Embryonic facial prominence (tissue), 1 donor: ENCODE measurements at regions not wholly inside any gene's neighbourhood (a gene's known extent, or its start where the extent isn't known, plus 50 kb on each side); places are given as distances from the start of the nearest gene placed in this dataset.

Experiments
- DNase-seq: peaks from one replicate; pipeline ENCODE4 v3.0.0-alpha.2; 2016; ENCODE audit errors: extremely low spot score

GRCh38 chr4:20641976-20642375 lies 58.3 kb upstream of the PACRGL start:
- DNase-seq, result no peak

DNA sequence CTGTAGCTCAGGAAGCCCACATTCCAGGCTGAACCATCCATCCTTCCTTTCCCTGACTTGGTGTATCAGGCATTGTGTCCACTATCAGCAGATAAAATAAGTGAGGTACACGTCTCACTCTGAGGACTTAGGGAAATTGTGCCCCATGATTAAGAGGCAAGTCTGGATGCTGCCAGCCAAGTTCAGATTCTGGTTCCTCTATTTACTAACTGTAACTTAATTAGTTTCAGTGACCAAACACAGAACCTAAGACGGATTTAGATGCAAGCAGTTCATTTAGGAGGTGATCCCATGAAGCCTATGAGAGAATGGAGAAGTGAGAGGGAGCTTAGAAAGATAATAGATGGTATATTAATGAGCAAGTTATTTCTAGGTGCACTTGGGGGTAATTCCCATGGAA lies 56.6 kb upstream of the PACRGL start:
- DNase-seq, result no peak

DNA sequence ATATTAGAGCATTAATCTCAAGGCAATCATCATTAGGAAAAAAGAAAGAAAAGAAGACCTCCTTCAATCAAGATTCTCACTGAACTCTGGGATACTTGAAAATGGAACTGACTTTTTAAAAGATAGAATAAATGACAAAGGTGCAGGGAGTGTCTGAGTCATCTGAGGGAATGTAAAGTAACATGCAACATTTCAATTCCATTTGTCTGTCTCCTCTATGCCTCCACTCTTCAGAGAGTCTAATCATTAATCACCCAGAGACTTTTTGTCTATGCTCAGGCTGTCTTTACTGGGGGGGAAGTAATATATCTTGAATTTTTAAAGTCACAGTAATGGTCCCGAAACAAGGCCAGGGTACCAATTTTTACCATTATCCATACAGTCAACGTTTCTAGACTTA lies 55.0 kb upstream of the PACRGL start:
- DNase-seq, result no peak

- no peak for DNase-seq
Observed at GRCh38 chr4:20646287-20646686, 54.0 kb upstream of the PACRGL start.
